Smooth muscle cell (in vitro differentiated cells): ENCODE measurements at regions not wholly inside any gene's neighbourhood (a gene's known extent, or its start where the extent isn't known, plus 50 kb on each side); places are given as distances from the start of the nearest gene placed in this dataset.

Experiments
- DNase-seq: peaks from one replicate; lab custom pipeline; 2025; ENCODE audit not compliant: unreplicated experiment; lab: John Stamatoyannopoulos, UW
- H2AFZ ChIP-seq: fragments of 200-600 bp; sonication (generic); 2 replicates; pipeline ENCODE4 v1.6.0; 2016; ENCODE audit warnings: antibody characterized with exemption, low read depth, mild to moderate bottlenecking
- H3F3A ChIP-seq: fragments of 200-600 bp; sonication (generic); 2 replicates; pipeline ENCODE4 v1.6.0; 2017; ENCODE audit warnings: antibody characterized with exemption, low read depth
- H3K27ac ChIP-seq: fragments of 200-600 bp; sonication (generic); 2 replicates; pipeline ENCODE4 v1.5.1; 2016; ENCODE audit warnings: low read depth, mild to moderate bottlenecking
- H3K27me3 ChIP-seq: fragments of 200-600 bp; sonication (generic); 2 replicates; pipeline ENCODE4 v1.6.1; 2016; ENCODE audit warnings: low read depth, mild to moderate bottlenecking
- H3K36me3 ChIP-seq: fragments of 200-600 bp; sonication (generic); 2 replicates; pipeline ENCODE4 v1.5.1; 2016; ENCODE audit warnings: low read depth
- H3K4me1 ChIP-seq: fragments of 200-600 bp; sonication (generic); 2 replicates; pipeline ENCODE4 v1.5.1; 2016; ENCODE audit warnings: low read depth
- H3K4me2 ChIP-seq: fragments of 200-600 bp; sonication (generic); 2 replicates; pipeline ENCODE4 v1.6.0; 2016; ENCODE audit warnings: mild to moderate bottlenecking
- H3K4me3 ChIP-seq: fragments of 200-600 bp; sonication (generic); 2 replicates; pipeline ENCODE4 v1.5.1; 2016; ENCODE audit warnings: mild to moderate bottlenecking
- H3K79me2 ChIP-seq: fragments of 200-600 bp; sonication (generic); 2 replicates; pipeline ENCODE4 v1.6.0; 2016; ENCODE audit warnings: low read depth, mild to moderate bottlenecking
- H3K9ac ChIP-seq: fragments of 200-600 bp; sonication (generic); 2 replicates; pipeline ENCODE4 v1.6.0; 2016; ENCODE audit warnings: low read depth
- H3K9me3 ChIP-seq: fragments of 200-600 bp; sonication (generic); replicated peaks from 2 replicates; pipeline ENCODE4 v1.5.1; 2016; ENCODE audit warnings: low read depth
- H4K20me1 ChIP-seq: fragments of 200-600 bp; sonication (generic); 2 replicates; pipeline ENCODE4 v1.6.0; 2016; ENCODE audit warnings: low read depth
- WGBS: methylation state at CpG from one replicate; pipeline ENCODE4 v1.1.7; 2016; ENCODE audit warnings: low lambda C conversion rate; 5-methylcytosine and 5-hydroxymethylcytosine counted together
- TF ChIP-seq, protein P1 (sequence below): fragments of 200-600 bp; sonication (generic); IDR thresholded peaks from 2 replicates; pipeline ENCODE4 v1.5.1; 2017; ENCODE audit warnings: borderline replicate concordance, mild to moderate bottlenecking, antibody characterized with exemption; ENCODE audit not compliant: insufficient read depth, poor library complexity, severe bottlenecking

DNA sequence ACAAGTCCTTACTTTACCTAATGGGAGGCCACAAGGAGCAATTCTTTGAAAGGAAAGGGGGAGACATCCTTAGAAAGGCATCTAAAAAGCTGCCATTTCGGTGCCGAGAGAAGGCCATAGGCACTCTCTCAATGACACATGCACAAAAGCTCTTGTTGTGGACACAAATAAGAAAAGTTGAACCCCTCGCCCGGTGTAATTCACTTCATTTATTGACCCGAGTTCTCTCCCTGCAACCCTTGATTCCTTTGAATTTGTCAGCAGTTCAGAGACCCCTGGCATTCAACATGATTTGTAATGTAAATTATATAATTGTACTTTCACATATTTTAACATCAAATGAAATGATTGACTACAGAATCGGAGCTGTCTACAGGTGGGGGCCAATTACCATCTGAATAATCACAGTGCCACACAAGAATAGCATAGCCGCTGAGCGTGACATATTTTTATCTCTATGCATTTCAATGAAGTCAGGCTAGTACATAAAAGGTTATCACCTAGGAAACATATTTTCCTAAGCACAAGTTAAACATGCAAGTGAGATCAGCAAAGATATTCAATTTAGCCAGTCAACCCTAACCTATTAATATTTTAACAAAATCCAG, 66.7 kb downstream of the IRX6 start:
- H3F3A ChIP-seq = no peaks in the 10 kb centered on the region
- H3K27ac ChIP-seq = no peak overlapping the region
- no peak overlapping the region for H3K4me3 ChIP-seq
- H3K9me3 ChIP-seq = no peaks in the 10 kb centered on the region
- H3K36me3 ChIP-seq = no peaks in the 10 kb centered on the region
- DNase-seq = no peak
- WGBS = 83% methylated on average over 8 of the region's 8 CpGs
- no peaks in the 10 kb centered on the region for H4K20me1 ChIP-seq
- H3K27me3 ChIP-seq = no peaks in the 10 kb centered on the region
- TF ChIP-seq, protein P1, sequence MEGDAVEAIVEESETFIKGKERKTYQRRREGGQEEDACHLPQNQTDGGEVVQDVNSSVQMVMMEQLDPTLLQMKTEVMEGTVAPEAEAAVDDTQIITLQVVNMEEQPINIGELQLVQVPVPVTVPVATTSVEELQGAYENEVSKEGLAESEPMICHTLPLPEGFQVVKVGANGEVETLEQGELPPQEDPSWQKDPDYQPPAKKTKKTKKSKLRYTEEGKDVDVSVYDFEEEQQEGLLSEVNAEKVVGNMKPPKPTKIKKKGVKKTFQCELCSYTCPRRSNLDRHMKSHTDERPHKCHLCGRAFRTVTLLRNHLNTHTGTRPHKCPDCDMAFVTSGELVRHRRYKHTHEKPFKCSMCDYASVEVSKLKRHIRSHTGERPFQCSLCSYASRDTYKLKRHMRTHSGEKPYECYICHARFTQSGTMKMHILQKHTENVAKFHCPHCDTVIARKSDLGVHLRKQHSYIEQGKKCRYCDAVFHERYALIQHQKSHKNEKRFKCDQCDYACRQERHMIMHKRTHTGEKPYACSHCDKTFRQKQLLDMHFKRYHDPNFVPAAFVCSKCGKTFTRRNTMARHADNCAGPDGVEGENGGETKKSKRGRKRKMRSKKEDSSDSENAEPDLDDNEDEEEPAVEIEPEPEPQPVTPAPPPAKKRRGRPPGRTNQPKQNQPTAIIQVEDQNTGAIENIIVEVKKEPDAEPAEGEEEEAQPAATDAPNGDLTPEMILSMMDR = no peak
- H3K9ac ChIP-seq = no peak overlapping the region
- H3K4me1 ChIP-seq = no peaks in the 10 kb centered on the region
- no peak overlapping the region for H2AFZ ChIP-seq
- no peaks in the 10 kb centered on the region for H3K79me2 ChIP-seq
- H3K4me2 ChIP-seq = no peak overlapping the region

DNA sequence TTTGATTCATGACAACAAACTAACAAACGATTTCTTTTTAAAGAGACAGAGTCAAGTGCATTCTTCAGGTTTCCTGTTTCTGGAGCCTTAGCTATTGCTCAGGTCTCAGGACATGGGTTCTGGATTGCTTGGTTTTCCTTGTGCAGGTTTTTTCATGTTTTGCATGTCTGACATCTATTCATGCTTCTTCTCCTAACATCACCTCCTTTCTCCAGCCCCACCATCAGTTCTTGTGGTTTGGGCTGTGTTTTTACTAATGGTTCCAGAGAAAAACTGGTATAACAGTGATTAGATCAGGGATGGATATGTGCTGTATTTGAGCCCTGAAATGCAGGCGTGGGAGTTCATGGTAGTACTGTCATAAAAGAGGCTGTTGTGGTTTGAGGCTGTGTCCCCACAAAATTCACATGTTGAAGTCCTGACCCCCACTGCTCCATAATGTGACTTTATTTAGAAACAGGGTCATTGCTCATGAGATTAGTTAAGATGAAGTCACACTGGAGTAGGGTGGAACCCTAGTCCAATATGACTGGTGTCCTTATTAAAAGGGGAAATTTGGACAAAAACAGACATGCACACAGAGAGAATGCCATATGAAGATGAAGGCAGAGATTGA, 67.9 kb downstream of the IRX6 start:
- H2AFZ ChIP-seq = no peak overlapping the region
- H3K4me3 ChIP-seq = no peak overlapping the region
- no peak overlapping the region for H3K9ac ChIP-seq
- no peaks in the 10 kb centered on the region for H3F3A ChIP-seq
- no peak for DNase-seq
- H3K79me2 ChIP-seq = no peaks in the 10 kb centered on the region
- H4K20me1 ChIP-seq = no peaks in the 10 kb centered on the region
- TF ChIP-seq, protein P1 = no peak
- no peaks in the 10 kb centered on the region for H3K9me3 ChIP-seq
- H3K36me3 ChIP-seq = no peaks in the 10 kb centered on the region
- H3K27me3 ChIP-seq = no peaks in the 10 kb centered on the region
- H3K4me2 ChIP-seq = no peak overlapping the region
- 74% methylated on average over 2 of the region's 2 CpGs for WGBS
- H3K27ac ChIP-seq = no peak overlapping the region
- H3K4me1 ChIP-seq = no peaks in the 10 kb centered on the region

- Histone ChIP-seq H3K9me3 (no peaks in the 10 kb centered on the region), H4K20me1 (no peaks in the 10 kb centered on the region), H3K4me2 (no peak overlapping the region), H2AFZ (no peak overlapping the region), H3K79me2 (no peaks in the 10 kb centered on the region), H3K4me3 (no peak overlapping the region), H3F3A (no peaks in the 10 kb centered on the region), H3K9ac (no peak overlapping the region), H3K36me3 (no peaks in the 10 kb centered on the region), H3K4me1 (no peaks in the 10 kb centered on the region), H3K27ac (no peak overlapping the region), H3K27me3 (no peaks in the 10 kb centered on the region)
- TF ChIP-seq, protein P1 = no peak
- 67% methylated on average over 1 of the region's 1 CpG for WGBS
- no peak for DNase-seq
These were observed 68.7 kb downstream of the IRX6 start for GRCh38 chr16:55392701-55393100.

GRCh38 chr16:55393991-55394390, 70.0 kb downstream of the IRX6 start:
- TF ChIP-seq, protein P1 = no peak
- WGBS = 77% methylated on average over 4 of the region's 4 CpGs
- no peaks in the 10 kb centered on the region for H3K36me3 ChIP-seq

More at GRCh38 chr16:55393991-55394390, 70.0 kb downstream of the IRX6 start:
- no peaks in the 10 kb centered on the region for H3K9me3 ChIP-seq
- no peak overlapping the region for H3K4me2 ChIP-seq
- H3K4me3 ChIP-seq = no peak overlapping the region
- no peak overlapping the region for H3K9ac ChIP-seq
- no peak overlapping the region for H3K27ac ChIP-seq
- DNase-seq = no peak
- no peaks in the 10 kb centered on the region for H3K4me1 ChIP-seq
- H4K20me1 ChIP-seq = no peaks in the 10 kb centered on the region
- no peaks in the 10 kb centered on the region for H3F3A ChIP-seq
- H3K27me3 ChIP-seq = peaks cover 4% of the 10 kb centered on the region
- H2AFZ ChIP-seq = no peak overlapping the region
- H3K79me2 ChIP-seq = no peaks in the 10 kb centered on the region
